Neural cell (in vitro differentiated cells): ENCODE measurements at regions not wholly inside any gene's neighbourhood (a gene's known extent, or its start where the extent isn't known, plus 50 kb on each side); places are given as distances from the start of the nearest gene placed in this dataset.

Experiments
- H2AFZ ChIP-seq: fragments of 200-600, 300-800 bp; sonication (generic), shearing (Covaris generic); 2 replicates; pipeline ENCODE4 v1.6.0; 2014; ENCODE audit warnings: low read depth, mild to moderate bottlenecking, antibody characterized with exemption, low read length, moderate library complexity
- H3F3A ChIP-seq: fragments of 200-600 bp; shearing (Covaris generic); 2 replicates; pipeline ENCODE4 v1.6.1; 2016; ENCODE audit warnings: mild to moderate bottlenecking, moderate library complexity, mixed read lengths, antibody characterized with exemption, low read length; ENCODE audit not compliant: insufficient read depth, poor library complexity, severe bottlenecking
- H3K27ac ChIP-seq: fragments of 200-600, 300-800 bp; sonication (generic), shearing (Covaris generic); 2 replicates; pipeline ENCODE4 v1.5.1; 2014; ENCODE audit warnings: mild to moderate bottlenecking, low read length, moderate library complexity
- H3K27me3 ChIP-seq: fragments of 300-800, 200-600 bp; sonication (generic), shearing (Covaris generic); 2 replicates; pipeline ENCODE4 v1.6.0; 2014; ENCODE audit warnings: mild to moderate bottlenecking, low read depth, low read length, moderate library complexity; ENCODE audit not compliant: insufficient read depth
- H3K36me3 ChIP-seq: fragments of 300-800, 200-600 bp; sonication (generic), shearing (Covaris generic); 2 replicates; pipeline ENCODE4 v1.5.1; 2014; ENCODE audit warnings: mild to moderate bottlenecking, antibody characterized with exemption, low read length, moderate library complexity; ENCODE audit not compliant: insufficient read depth
- H3K4me2 ChIP-seq: fragments of 300-800, 200-600 bp; sonication (generic), shearing (Covaris generic); 2 replicates; pipeline ENCODE4 v1.6.0; 2014; ENCODE audit warnings: mild to moderate bottlenecking, low read length
- H3K4me3 ChIP-seq: fragments of 300-800, 200-600 bp; sonication (generic), shearing (Covaris generic); 2 replicates; pipeline ENCODE4 v1.5.1; 2014; ENCODE audit warnings: mild to moderate bottlenecking, low read length, moderate library complexity
- H3K79me2 ChIP-seq: fragments of 200-600 bp; shearing (Covaris generic); replicated peaks from 2 replicates; pipeline ENCODE4 v1.6.0; 2014; ENCODE audit warnings: mild to moderate bottlenecking, low read length, moderate library complexity; ENCODE audit not compliant: insufficient read depth
- H3K9ac ChIP-seq: fragments of 300-800, 200-600 bp; sonication (generic), shearing (Covaris generic); 2 replicates; pipeline ENCODE4 v1.6.1; 2016; ENCODE audit warnings: mild to moderate bottlenecking, low read length, mixed read lengths
- H3K9me2 ChIP-seq: fragments of 200-600 bp; shearing (Covaris generic); 2 replicates; pipeline ENCODE4 v1.6.1; 2016; ENCODE audit warnings: mild to moderate bottlenecking, low read length, mixed read lengths; ENCODE audit not compliant: insufficient read depth
- H3K9me3 ChIP-seq: fragments of 200-600, 300-800 bp; sonication (generic), shearing (Covaris generic); 2 replicates; pipeline ENCODE4 v1.6.1; 2016; ENCODE audit warnings: mild to moderate bottlenecking, mixed run types, low read length, moderate library complexity, mixed read lengths
- H4K20me1 ChIP-seq: fragments of 200-600 bp; shearing (Covaris generic); 2 replicates; pipeline ENCODE4 v1.6.1; 2016; ENCODE audit warnings: mild to moderate bottlenecking, mixed run types; ENCODE audit not compliant: insufficient read depth
- CTCF ChIP-seq: fragments of 450-650 bp; IDR thresholded peaks from 2 replicates; pipeline ENCODE4 v1.5.1; 2014; ENCODE audit warnings: antibody characterized with exemption, mild to moderate bottlenecking, moderate library complexity; ENCODE audit not compliant: poor library complexity, severe bottlenecking
- EP300 ChIP-seq: fragments of 450-650 bp; conservative IDR thresholded peaks from 2 replicates; pipeline ENCODE4 v1.6.1; 2014; ENCODE audit warnings: antibody characterized with exemption, mild to moderate bottlenecking, moderate library complexity; ENCODE audit not compliant: poor library complexity, severe bottlenecking
- EZH2 ChIP-seq: fragments of 200-600, 300-800 bp; shearing (Covaris generic), sonication (generic); IDR thresholded peaks from 2 replicates; pipeline ENCODE4 v1.6.1; 2014; ENCODE audit warnings: antibody characterized with exemption, low read length, borderline replicate concordance, mild to moderate bottlenecking; ENCODE audit not compliant: insufficient read depth, poor library complexity, severe bottlenecking
- MXI1 ChIP-seq: fragments of 450-650 bp; conservative IDR thresholded peaks from 2 replicates; pipeline ENCODE4 v1.6.1; 2014; ENCODE audit warnings: antibody characterized with exemption, mild to moderate bottlenecking; ENCODE audit not compliant: poor library complexity, severe bottlenecking
- POLR2AphosphoS5 ChIP-seq: IDR thresholded peaks from 2 replicates; pipeline ENCODE4 v1.6.1; 2012
- RAD21 ChIP-seq: fragments of 450-650 bp; conservative IDR thresholded peaks from 2 replicates; pipeline ENCODE4 v1.6.1; 2014; ENCODE audit warnings: antibody characterized with exemption, mild to moderate bottlenecking, moderate library complexity
- REST ChIP-seq: IDR thresholded peaks from 2 replicates; pipeline ENCODE4 v1.6.1; 2012; ENCODE audit warnings: borderline replicate concordance
- SMC3 ChIP-seq: fragments of 450-650 bp; conservative IDR thresholded peaks from 2 replicates; pipeline ENCODE4 v1.6.1; 2014; ENCODE audit warnings: antibody characterized with exemption, mild to moderate bottlenecking, moderate library complexity; ENCODE audit not compliant: poor library complexity
- TAF1 ChIP-seq: IDR thresholded peaks from 2 replicates; pipeline ENCODE4 v1.6.1; 2012; ENCODE audit warnings: low read depth

- Histone ChIP-seq H3K27ac (no peak overlapping the region), H3K9me3 (no peaks in the 10 kb centered on the region), H2AFZ (no peak overlapping the region), H3K36me3 (no peaks in the 10 kb centered on the region), H3K27me3 (no peaks in the 10 kb centered on the region), H4K20me1 (no peaks in the 10 kb centered on the region), H3K9me2 (no peaks in the 10 kb centered on the region), H3K4me3 (no peak overlapping the region), H3K9ac (no peak overlapping the region), H3F3A (no peaks in the 10 kb centered on the region), H3K4me2 (no peak overlapping the region), H3K79me2 (no peaks in the 10 kb centered on the region)
- no peak for TF ChIP-seq RAD21
Observed at GRCh38 chr14:30355431-30355913, 203.5 kb upstream of the G2E3 start.

- Histone ChIP-seq H3K27me3 (no peaks in the 10 kb centered on the region), H3K4me2 (no peak overlapping the region), H3K36me3 (no peaks in the 10 kb centered on the region), H3K79me2 (no peaks in the 10 kb centered on the region), H4K20me1 (no peaks in the 10 kb centered on the region), H2AFZ (no peak overlapping the region), H3K27ac (no peak overlapping the region), H3K9ac (no peak overlapping the region), H3K4me3 (no peak overlapping the region), H3K9me3 (no peaks in the 10 kb centered on the region), H3F3A (no peaks in the 10 kb centered on the region), H3K9me2 (no peaks in the 10 kb centered on the region)
- TF ChIP-seq SMC3 = no peak
- TF ChIP-seq REST = no peak
- TF ChIP-seq EP300 = no peak
- TF ChIP-seq EZH2 = no peak
- no peak for TF ChIP-seq RAD21
- no peak for TF ChIP-seq MXI1
- TF ChIP-seq POLR2AphosphoS5 = no peak
- TF ChIP-seq TAF1 = no peak
- no peak for TF ChIP-seq CTCF
Observed at GRCh38 chr14:30356438-30357202, 202.3 kb upstream of the G2E3 start.
